HEK293 (cell line): ENCODE measurements at regions not wholly inside any gene's neighbourhood (a gene's known extent, or its start where the extent isn't known, plus 50 kb on each side); places are given as distances from the start of the nearest gene placed in this dataset.

Experiments used
- CTCF ChIA-PET: fragments of 350-600 bp; formaldehyde crosslinking; extraction: SDS; loops from one replicate; lab custom pipeline; 2021; ENCODE audit warnings: antibody characterized with exemption; lab: Yijun Ruan, JAX
- POLR2A ChIA-PET: fragments of 300-600 bp; formaldehyde crosslinking; extraction: SDS; loops from one replicate; lab custom pipeline; 2020; ENCODE audit warnings: antibody characterized with exemption, inconsistent platforms; lab: Yijun Ruan, JAX
- H3K27ac ChIP-seq: fragments of 200-500 bp; sonication (Bioruptor generic); 2 replicates; pipeline ENCODE4 v1.5.1; 2014; ENCODE audit warnings: low read depth, low read length, control low read depth, inconsistent platforms; ENCODE audit errors: extremely low read depth
- H3K36me3 ChIP-seq, 2 experiments: fragments of 200-500 bp in 1 of 2; sonication (Bioruptor generic) in 1 of 2; 1 replicate in 1 of 2; 2 replicates in 1 of 2; pipeline ENCODE4 v1.5.1; 2014 to 2017; ENCODE audit warnings: inconsistent platforms in 2 of 2, low read length in 2 of 2; ENCODE audit not compliant: control insufficient read depth in 2 of 2, insufficient read depth in 1 of 2
- H3K4me1 ChIP-seq: fragments of 200-500 bp; sonication (Bioruptor generic); 2 replicates; pipeline ENCODE4 v1.5.1; 2014; ENCODE audit warnings: mild to moderate bottlenecking, low read length, inconsistent platforms; ENCODE audit not compliant: control insufficient read depth, insufficient read depth
- H3K4me3 ChIP-seq: 2 replicates; pipeline ENCODE4 v1.5.1; 2011; ENCODE audit warnings: low read depth, mild to moderate bottlenecking, control low read depth, low read length, moderate library complexity
- H3K9me3 ChIP-seq: fragments of 200-500 bp; sonication (Bioruptor generic); 2 replicates; pipeline ENCODE4 v1.5.1; 2014; ENCODE audit warnings: low read depth, low read length, inconsistent platforms; ENCODE audit not compliant: control insufficient read depth, insufficient read depth
- BCL6B ChIP-seq: fragments of 450-650 bp; formaldehyde crosslinking; IDR thresholded peaks from 2 replicates; pipeline ENCODE4 v1.5.1; 2017; ENCODE audit warnings: missing biosample characterization, missing genetic modification characterization
- CTCF ChIP-seq: fragments of 450-650 bp; formaldehyde crosslinking; IDR thresholded peaks from 2 replicates; pipeline ENCODE4 v1.5.1; 2016; ENCODE audit warnings: missing biosample characterization, missing genetic modification characterization
- GLIS1 ChIP-seq: fragments of 450-650 bp; formaldehyde crosslinking; IDR thresholded peaks from 2 replicates; pipeline ENCODE4 v1.5.1; 2016; ENCODE audit warnings: missing biosample characterization, missing genetic modification characterization
- HOXA7 ChIP-seq: sonication (generic); formaldehyde crosslinking; IDR thresholded peaks from 2 replicates; pipeline ENCODE4 v1.8.1; 2022; ENCODE audit warnings: missing genetic modification reagents, borderline replicate concordance
- KLF17 ChIP-seq: fragments of 450-650 bp; formaldehyde crosslinking; IDR thresholded peaks from 2 replicates; pipeline ENCODE4 v1.5.1; 2016; ENCODE audit warnings: missing biosample characterization, missing genetic modification characterization
- SP7 ChIP-seq: fragments of 450-650 bp; formaldehyde crosslinking; IDR thresholded peaks from 2 replicates; pipeline ENCODE4 v1.5.1; 2016; ENCODE audit warnings: missing biosample characterization, missing genetic modification characterization
- ZBTB1 ChIP-seq: fragments of 450-650 bp; formaldehyde crosslinking; IDR thresholded peaks from 2 replicates; pipeline ENCODE4 v1.5.1; 2016; ENCODE audit warnings: missing biosample characterization, missing genetic modification characterization
- ZBTB48 ChIP-seq: fragments of 450-650 bp; formaldehyde crosslinking; IDR thresholded peaks from 2 replicates; pipeline ENCODE4 v1.5.1; 2016; ENCODE audit warnings: missing biosample characterization, missing genetic modification characterization
- ZBTB49 ChIP-seq: fragments of 450-650 bp; formaldehyde crosslinking; IDR thresholded peaks from 2 replicates; pipeline ENCODE4 v1.5.1; 2016; ENCODE audit warnings: missing biosample characterization, missing genetic modification characterization, low read depth
- ZNF132 ChIP-seq: fragments of 450-650 bp; formaldehyde crosslinking; IDR thresholded peaks from 2 replicates; pipeline ENCODE4 v1.5.1; 2017; ENCODE audit warnings: missing biosample characterization, missing genetic modification characterization, borderline replicate concordance
- ZNF133 ChIP-seq: fragments of 450-650 bp; formaldehyde crosslinking; IDR thresholded peaks from 2 replicates; pipeline ENCODE4 v1.5.1; 2016; ENCODE audit warnings: missing biosample characterization, missing genetic modification characterization
- ZNF18 ChIP-seq: fragments of 450-650 bp; formaldehyde crosslinking; IDR thresholded peaks from 2 replicates; pipeline ENCODE4 v1.5.1; 2016; ENCODE audit warnings: missing biosample characterization, missing genetic modification characterization
- ZNF341 ChIP-seq: fragments of 450-650 bp; formaldehyde crosslinking; IDR thresholded peaks from 2 replicates; pipeline ENCODE4; 2016; ENCODE audit warnings: low read depth, missing biosample characterization, missing genetic modification characterization
- ZNF362 ChIP-seq: fragments of 450-650 bp; formaldehyde crosslinking; IDR thresholded peaks from 2 replicates; pipeline ENCODE4 v1.5.1; 2016; ENCODE audit warnings: missing biosample characterization, missing genetic modification characterization
- ZNF48 ChIP-seq: fragments of 450-650 bp; formaldehyde crosslinking; IDR thresholded peaks from 2 replicates; pipeline ENCODE4 v1.5.1; 2016; ENCODE audit warnings: missing biosample characterization, missing genetic modification characterization
- ZNF521 ChIP-seq: fragments of 450-650 bp; formaldehyde crosslinking; IDR thresholded peaks from 2 replicates; pipeline ENCODE4 v1.5.1; 2017; ENCODE audit warnings: missing biosample characterization, mild to moderate bottlenecking, missing genetic modification characterization
- ZNF530 ChIP-seq: fragments of 450-650 bp; formaldehyde crosslinking; IDR thresholded peaks from 2 replicates; pipeline ENCODE4 v1.5.1; 2016; ENCODE audit warnings: low read depth, missing biosample characterization, missing genetic modification characterization
- ZNF585B ChIP-seq: fragments of 450-650 bp; formaldehyde crosslinking; IDR thresholded peaks from 2 replicates; pipeline ENCODE4 v1.5.1; 2016; ENCODE audit warnings: missing biosample characterization, missing genetic modification characterization
- ZNF596 ChIP-seq: fragments of 450-650 bp; IDR thresholded peaks from 2 replicates; pipeline ENCODE4 v1.5.0; 2018; ENCODE audit warnings: missing biosample characterization, mild to moderate bottlenecking, missing genetic modification characterization, moderate library complexity
- ZNF776 ChIP-seq: fragments of 450-650 bp; formaldehyde crosslinking; IDR thresholded peaks from 2 replicates; pipeline ENCODE4 v1.5.0; 2017; ENCODE audit warnings: missing biosample characterization, missing genetic modification characterization, borderline replicate concordance
- ZNF791 ChIP-seq: fragments of 450-650 bp; formaldehyde crosslinking; IDR thresholded peaks from 2 replicates; pipeline ENCODE4 v1.5.1; 2016; ENCODE audit warnings: missing biosample characterization, missing genetic modification characterization

GRCh38 chr10:26355241-26355640 lies 82.9 kb upstream of the APBB1IP start:
- H3K4me3 ChIP-seq: no peak overlapping the region
- H3K36me3 ChIP-seq: no peaks in the 10 kb centered on the region
- POLR2A ChIA-PET: no interaction called here
- peaks cover 5% of the 10 kb centered on the region; the same call in 1 of the 2 replicates for H3K4me1 ChIP-seq
- no peaks in the 10 kb centered on the region for H3K9me3 ChIP-seq
- CTCF ChIA-PET: no interaction called here
- no peak overlapping the region for H3K27ac ChIP-seq
- TF ChIP-seq GLIS1 (tag by site-specific recombination) (no peak), CTCF (tag by site-specific recombination) (no peak), ZBTB1 (tag by site-specific recombination) (no peak), BCL6B (no peak), ZNF521 (tag by site-specific recombination) (no peak), ZNF362 (tag by site-specific recombination) (no peak)

GRCh38 chr10:26357203-26357602 lies 80.9 kb upstream of the APBB1IP start:
- H3K36me3 ChIP-seq: no peaks in the 10 kb centered on the region
- H3K9me3 ChIP-seq: no peaks in the 10 kb centered on the region
- peaks cover 8% of the 10 kb centered on the region; the same call in 1 of the 2 replicates for H3K4me1 ChIP-seq
- H3K27ac ChIP-seq: no peak overlapping the region
- TF ChIP-seq KLF17 (tag by site-specific recombination) (no peak), ZNF48 (tag by site-specific recombination) (no peak), ZBTB48 (tag by site-specific recombination) (no peak), ZNF776 (tag by site-specific recombination) (no peak), ZNF596 (tag by site-specific recombination) (no peak), ZNF18 (tag by site-specific recombination) (no peak), ZBTB49 (tag by site-specific recombination) (no peak), HOXA7 (no peak), ZNF132 (tag by site-specific recombination) (no peak), ZNF530 (tag by site-specific recombination) (no peak), SP7 (tag by site-specific recombination) (no peak), ZNF341 (tag by site-specific recombination) (no peak), GLIS1 (tag by site-specific recombination) (no peak), ZNF791 (tag by site-specific recombination) (no peak), ZNF133 (tag by site-specific recombination) (no peak), ZNF585B (tag by site-specific recombination) (no peak)
- TF ChIP-seq, all 188 proteins: peak for 0
- H3K4me3 ChIP-seq: no peak overlapping the region
- ChIA-PET CTCF (no interaction called here), POLR2A (no interaction called here)
